Epidermal melanocyte (primary cell): ENCODE measurements at regions not wholly inside any gene's neighbourhood (a gene's known extent, or its start where the extent isn't known, plus 50 kb on each side); places are given as distances from the start of the nearest gene placed in this dataset.

Experiments used
- DNase-seq: peaks from one replicate; pipeline ENCODE4 v3.0.0; 2011; ENCODE audit warnings: low spot score; ENCODE audit not compliant: insufficient read length

- DNase-seq, result no peak
Measured at GRCh38 chr16:66289986-66290385, 76.5 kb upstream of the CDH5 start.

GRCh38 chr16:66289051-66289680 is 77.3 kb upstream of the CDH5 start:
- no peak for DNase-seq

- DNase-seq, result no peak
Measured at GRCh38 chr16:66287926-66288325, 78.6 kb upstream of the CDH5 start.

- DNase-seq, result no peak
Measured at GRCh38 chr16:66287416-66287815, 79.1 kb upstream of the CDH5 start.

- DNase-seq, result no peak
Measured at GRCh38 chr16:66286527-66286926, 80.0 kb upstream of the CDH5 start.

GRCh38 chr16:66278604-66279262 is 87.8 kb upstream of the CDH5 start:
- no peak for DNase-seq

GRCh38 chr16:66278111-66278531 is 88.4 kb upstream of the CDH5 start:
- DNase-seq, result no peak

GRCh38 chr16:66277311-66278070 is 89.0 kb upstream of the CDH5 start:
- no peak for DNase-seq

GRCh38 chr16:66275775-66276428 is 90.6 kb upstream of the CDH5 start:
- DNase-seq, result peak; percentile 47

GRCh38 chr16:66274335-66275110 is 92.0 kb upstream of the CDH5 start:
- no peak for DNase-seq

GRCh38 chr16:66273644-66274334 is 92.7 kb upstream of the CDH5 start:
- DNase-seq, result no peak

- DNase-seq, result no peak
Measured at GRCh38 chr16:66273053-66273452, 93.4 kb upstream of the CDH5 start.

- DNase-seq, result no peak
Measured at GRCh38 chr16:66272461-66272860, 94.0 kb upstream of the CDH5 start.

GRCh38 chr16:66271074-66272060 is 95.1 kb upstream of the CDH5 start:
- DNase-seq, result no peak

- DNase-seq, result peak; percentile 58
Measured at GRCh38 chr16:66270333-66270927, 96.1 kb upstream of the CDH5 start.

- DNase-seq, result no peak
Measured at GRCh38 chr16:66269617-66270332, 96.7 kb upstream of the CDH5 start.

GRCh38 chr16:66267292-66268014 is 99.0 kb upstream of the CDH5 start:
- DNase-seq, result no peak
